ENCODE measurements at regions not wholly inside any gene's neighbourhood (a gene's known extent, or its start where the extent isn't known, plus 50 kb on each side); places are given as distances from the start of the nearest gene placed in this dataset.

GRCh38 chr1:105516068-105516467, 1540.4 kb upstream of the PRMT6 start:
- intact Hi-C loops (cut with DNase I): no loop called here
- no peaks in the 10 kb centered on the region for H3K36me3 ChIP-seq

GRCh38 chr1:105533996-105534395, 1522.5 kb upstream of the PRMT6 start:
- Histone ChIP-seq H3K36me3 (no peaks in the 10 kb centered on the region), H3K9me3 (no peaks in the 10 kb centered on the region), H3K4me3 (no peak overlapping the region), H3K4me1 (no peaks in the 10 kb centered on the region), H3K27ac (no peak overlapping the region), H3K27me3 (no peaks in the 10 kb centered on the region)
- no peak for DNase-seq
- no peak for TF ChIP-seq CTCF (IDR thresholded peaks at IDR 0.05)
- ATAC-seq: no peak
- intact Hi-C loops (cut with DNase I): no loop called here
- FAIRE-seq: no peak
- 60 to 71% methylated on average over 3 of the region's 3 CpGs for WGBS, 2 donors

More at GRCh38 chr1:105516068-105516467, 1540.4 kb upstream of the PRMT6 start:
- no peak for DNase-seq
- Histone ChIP-seq H3K27ac (no peak overlapping the region), H3K4me1 (no peaks in the 10 kb centered on the region), H3K4me3 (no peak overlapping the region), H3K9me3 (no peaks in the 10 kb centered on the region), H3K27me3 (no peaks in the 10 kb centered on the region)
- no peak for FAIRE-seq
- no peak for ATAC-seq
- WGBS, 2 donors: 44 to 56% methylated on average over 1 of the region's 1 CpG
- no peak for TF ChIP-seq CTCF (IDR thresholded peaks at IDR 0.05)

- no peak overlapping the region for H3K4me3 ChIP-seq
- no peak for TF ChIP-seq CTCF (IDR thresholded peaks at IDR 0.05)
- FAIRE-seq (no peak), ATAC-seq (no peak), DNase-seq (no peak)
- intact Hi-C loops (cut with DNase I): no loop called here
- H3K4me1 ChIP-seq: no peaks in the 10 kb centered on the region
- no peaks in the 10 kb centered on the region for H3K9me3 ChIP-seq
- 24 to 50% methylated on average over 1 of the region's 1 CpG for WGBS, 2 donors
- no peaks in the 10 kb centered on the region for H3K27me3 ChIP-seq
- no peak overlapping the region for H3K27ac ChIP-seq
- H3K36me3 ChIP-seq: no peaks in the 10 kb centered on the region
Measured at GRCh38 chr1:105544475-105544874, 1512.0 kb upstream of the PRMT6 start.

- Histone ChIP-seq H3K36me3 (no peaks in the 10 kb centered on the region), H3K4me3 (no peak overlapping the region), H3K27me3 (no peaks in the 10 kb centered on the region), H3K9me3 (no peaks in the 10 kb centered on the region), H3K27ac (no peak overlapping the region), H3K4me1 (peaks cover 0 to 7% (median 2%) of the 10 kb centered on the region in 3 donors)
- DNase-seq (no peak), FAIRE-seq (no peak), ATAC-seq (no peak)
- WGBS, 2 donors: 12 to 16% methylated on average over 2 of the region's 2 CpGs
- intact Hi-C loops (cut with DNase I): no loop called here
- TF ChIP-seq CTCF (IDR thresholded peaks at IDR 0.05): no peak
Measured at GRCh38 chr1:105556266-105556665, 1500.2 kb upstream of the PRMT6 start.

GRCh38 chr1:105558023-105558422, 1498.5 kb upstream of the PRMT6 start:
- H3K4me3 ChIP-seq: no peak overlapping the region
- TF ChIP-seq CTCF (IDR thresholded peaks at IDR 0.05): no peak
- no peaks in the 10 kb centered on the region for H3K36me3 ChIP-seq
- intact Hi-C loops (cut with DNase I): no loop called here
- ATAC-seq (no peak), FAIRE-seq (no peak), DNase-seq (no peak)
- no peak overlapping the region for H3K27ac ChIP-seq
- H3K9me3 ChIP-seq: no peaks in the 10 kb centered on the region
- H3K27me3 ChIP-seq: no peaks in the 10 kb centered on the region
- H3K4me1 ChIP-seq: peaks cover 0 to 7% (median 2%) of the 10 kb centered on the region in 3 donors

Data from pancreas (tissue), 10 donors.